ENCODE measurements at regions not wholly inside any gene's neighbourhood (a gene's known extent, or its start where the extent isn't known, plus 50 kb on each side); places are given as distances from the start of the nearest gene placed in this dataset.

DNA sequence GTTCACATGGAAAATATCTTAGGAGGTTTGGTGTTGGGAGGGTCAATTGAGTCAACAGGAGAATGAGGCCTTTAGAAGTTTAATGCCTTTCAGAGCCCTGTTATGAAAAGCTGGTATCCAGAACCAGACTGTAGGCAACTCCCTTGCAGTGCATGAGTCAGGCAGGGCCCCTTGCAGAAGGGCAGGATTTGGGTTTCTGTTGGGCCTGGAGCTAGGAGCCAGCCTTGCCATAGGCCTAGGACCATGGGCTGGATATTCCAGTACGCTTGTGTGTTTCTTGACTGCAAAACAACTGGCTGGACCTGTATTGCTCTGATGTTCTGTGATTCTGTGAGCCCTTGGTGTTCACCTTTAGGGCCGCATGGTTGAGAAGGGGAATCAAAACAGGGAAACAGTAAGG, 121.8 kb upstream of the ADRA1D start (continued):
- TF ChIP-seq NRF1 (IDR thresholded peaks at IDR 0.05; ENCODE audit: low read depth, low read length): no peak
- no peak for TF ChIP-seq FOSL1 (IDR thresholded peaks at IDR 0.05; ENCODE audit: insufficient read depth, low read depth, low read length)
- TF ChIP-seq TAF7 (optimal IDR thresholded peaks at IDR 0.05; ENCODE audit: borderline replicate concordance, low read depth, low read length): no peak
- TF ChIP-seq NANOG (IDR thresholded peaks at IDR 0.05; ENCODE audit: insufficient read depth, low read depth, low read length, poor library complexity, severe bottlenecking): no peak
- no peak for TF ChIP-seq ZNF274 (IDR thresholded peaks at IDR 0.05; ENCODE audit: borderline replicate concordance, extremely low read depth, low read length)
- no peak for TF ChIP-seq POLR2A (IDR thresholded peaks at IDR 0.05; ENCODE audit: control extremely low read depth in 1 of 2, low read depth in 2 of 2, low read length in 2 of 2)
- no peak for TF ChIP-seq SIX5 (IDR thresholded peaks at IDR 0.05; ENCODE audit: low read depth, low read length)
- no peak for TF ChIP-seq ASH2L (IDR thresholded peaks at IDR 0.05; ENCODE audit: low read length)
- no peak for TF ChIP-seq TBP (IDR thresholded peaks at IDR 0.05; ENCODE audit: low read depth, low read length)
- TF ChIP-seq PHF8 (conservative IDR thresholded peaks at IDR 0.05; ENCODE audit: low read depth, low read length): no peak

All from H1 (cell line).